HG03066 (cell line): ENCODE measurements at regions not wholly inside any gene's neighbourhood (a gene's known extent, or its start where the extent isn't known, plus 50 kb on each side); places are given as distances from the start of the nearest gene placed in this dataset.
A peak's percentile ranks its signal among the peaks of the same experiment; 100 is the strongest.

Experiments
- ATAC-seq: cut with Tn5 transposase; IDR thresholded peaks from one replicate; pipeline ENCODE4 v1.9.1; 2021; ENCODE audit warnings: low read depth; ENCODE audit not compliant: unreplicated experiment

GRCh38 chr14:89504091-89504490 is 87.1 kb upstream of the FOXN3 start:
- ATAC-seq: no peak

- peak; percentile 54 for ATAC-seq
Observed at GRCh38 chr14:89503431-89503996, 86.5 kb upstream of the FOXN3 start.

- no peak for ATAC-seq
Observed at GRCh38 chr14:89502966-89503365, 85.9 kb upstream of the FOXN3 start.

GRCh38 chr14:89501381-89501780 is 84.3 kb upstream of the FOXN3 start:
- no peak for ATAC-seq

- no peak for ATAC-seq
Observed at GRCh38 chr14:89500303-89500702, 83.3 kb upstream of the FOXN3 start.

GRCh38 chr14:89498878-89499277 is 81.8 kb upstream of the FOXN3 start:
- ATAC-seq: no peak

GRCh38 chr14:89495718-89496117 is 78.7 kb upstream of the FOXN3 start:
- no peak for ATAC-seq

GRCh38 chr14:89493877-89494634 is 77.0 kb upstream of the FOXN3 start:
- peak; percentile 95 for ATAC-seq

GRCh38 chr14:89493406-89493805 is 76.4 kb upstream of the FOXN3 start:
- no peak for ATAC-seq

GRCh38 chr14:89491711-89492381 is 74.8 kb upstream of the FOXN3 start:
- no peak for ATAC-seq

- ATAC-seq: no peak
Observed at GRCh38 chr14:89490466-89490865, 73.4 kb upstream of the FOXN3 start.

GRCh38 chr14:89489761-89490437 is 72.9 kb upstream of the FOXN3 start:
- no peak for ATAC-seq

GRCh38 chr14:89486961-89487360 is 69.9 kb upstream of the FOXN3 start:
- no peak for ATAC-seq

- ATAC-seq: no peak
Observed at GRCh38 chr14:89486505-89486904, 69.5 kb upstream of the FOXN3 start.

- no peak for ATAC-seq
Observed at GRCh38 chr14:89485264-89485663, 68.2 kb upstream of the FOXN3 start.

GRCh38 chr14:89484051-89484844 is 67.2 kb upstream of the FOXN3 start:
- no peak for ATAC-seq

- ATAC-seq: no peak
Observed at GRCh38 chr14:89481196-89481595, 64.2 kb upstream of the FOXN3 start.

GRCh38 chr14:89480278-89480677 is 63.2 kb upstream of the FOXN3 start:
- ATAC-seq: no peak

- no peak for ATAC-seq
Observed at GRCh38 chr14:89479802-89480201, 62.8 kb upstream of the FOXN3 start.

GRCh38 chr14:89477391-89477790 is 60.4 kb upstream of the FOXN3 start:
- no peak for ATAC-seq
